ENCODE measurements at regions not wholly inside any gene's neighbourhood (a gene's known extent, or its start where the extent isn't known, plus 50 kb on each side); places are given as distances from the start of the nearest gene placed in this dataset.
A peak's percentile ranks its signal among the peaks of the same experiment; 100 is the strongest.

DNA sequence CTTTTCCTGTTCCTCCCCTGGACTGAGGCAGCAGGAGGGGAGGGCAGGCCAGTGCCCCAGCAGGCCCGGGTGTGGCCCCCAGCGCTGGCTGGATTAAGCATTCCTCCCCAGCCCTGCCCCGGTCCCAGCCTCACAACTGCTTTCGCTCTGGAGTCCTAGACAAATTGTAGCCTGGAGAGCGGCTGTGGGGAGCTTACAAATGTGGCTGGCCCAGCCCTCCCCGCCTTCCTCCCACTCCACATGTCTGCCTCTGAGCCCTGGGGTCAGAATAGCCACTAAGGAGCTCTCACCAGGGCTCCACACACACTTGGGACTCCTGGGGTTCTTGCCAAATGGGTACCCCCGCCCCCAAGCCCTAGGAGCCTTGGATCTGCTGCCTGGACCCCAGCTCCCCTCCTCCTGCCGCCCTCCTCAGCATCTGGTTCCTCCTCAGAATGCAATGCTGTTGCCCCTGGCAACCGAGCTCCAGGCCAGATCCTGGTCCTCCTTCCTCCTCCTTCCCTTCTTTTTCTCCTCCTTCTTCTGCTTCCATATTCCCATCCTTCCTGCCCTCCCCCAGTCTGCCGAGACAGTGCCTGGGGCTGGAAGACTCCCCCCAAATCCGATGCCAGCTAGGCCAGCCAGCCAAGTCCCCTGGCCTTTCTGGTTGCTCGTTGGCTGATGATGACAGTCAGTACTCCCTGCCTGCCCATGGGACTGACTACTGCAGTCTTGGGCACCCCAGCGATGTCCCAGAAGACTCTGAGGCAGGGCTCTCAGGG, 91.1 kb downstream of the LINGO1 start:
- no CpG with 5 or more reads among the region's 13 CpGs for WGBS (ENCODE audit: extremely low coverage, insufficient read length, low lambda C conversion rate)
- H3K9me3 Mint-ChIP-seq, result no peaks in the 10 kb centered on the region; a peak in 1 of 5 replicates
- H2AK5ac ChIP-seq (ENCODE audit: insufficient read length, low read length), result no peak overlapping the region
- no peak overlapping the region for H2BK15ac ChIP-seq (ENCODE audit: low read depth, low read length)
- H2BK120ac ChIP-seq (ENCODE audit: low read depth, low read length, poor library complexity, severe bottlenecking), result no peak overlapping the region
- no peak overlapping the region for H3K4me3 Mint-ChIP-seq
- no peak overlapping the region for H2BK20ac ChIP-seq (ENCODE audit: low read depth, low read length, poor library complexity, severe bottlenecking)
- peaks cover 55 to 63% of the 10 kb centered on the region in 2 experiments for H3K4me1 Mint-ChIP-seq
- peaks cover 20% of the 10 kb centered on the region for H3K27me3 Mint-ChIP-seq (ENCODE audit: low read depth)
- no peaks in the 10 kb centered on the region for H3K27me3 ChIP-seq (ENCODE audit: insufficient read depth, low read length)
- TF ChIP-seq, protein P1, sequence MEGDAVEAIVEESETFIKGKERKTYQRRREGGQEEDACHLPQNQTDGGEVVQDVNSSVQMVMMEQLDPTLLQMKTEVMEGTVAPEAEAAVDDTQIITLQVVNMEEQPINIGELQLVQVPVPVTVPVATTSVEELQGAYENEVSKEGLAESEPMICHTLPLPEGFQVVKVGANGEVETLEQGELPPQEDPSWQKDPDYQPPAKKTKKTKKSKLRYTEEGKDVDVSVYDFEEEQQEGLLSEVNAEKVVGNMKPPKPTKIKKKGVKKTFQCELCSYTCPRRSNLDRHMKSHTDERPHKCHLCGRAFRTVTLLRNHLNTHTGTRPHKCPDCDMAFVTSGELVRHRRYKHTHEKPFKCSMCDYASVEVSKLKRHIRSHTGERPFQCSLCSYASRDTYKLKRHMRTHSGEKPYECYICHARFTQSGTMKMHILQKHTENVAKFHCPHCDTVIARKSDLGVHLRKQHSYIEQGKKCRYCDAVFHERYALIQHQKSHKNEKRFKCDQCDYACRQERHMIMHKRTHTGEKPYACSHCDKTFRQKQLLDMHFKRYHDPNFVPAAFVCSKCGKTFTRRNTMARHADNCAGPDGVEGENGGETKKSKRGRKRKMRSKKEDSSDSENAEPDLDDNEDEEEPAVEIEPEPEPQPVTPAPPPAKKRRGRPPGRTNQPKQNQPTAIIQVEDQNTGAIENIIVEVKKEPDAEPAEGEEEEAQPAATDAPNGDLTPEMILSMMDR (conservative IDR thresholded peaks at IDR 0.05), result no peak
- H3K79me1 ChIP-seq (ENCODE audit: insufficient read depth, low read depth, low read length, poor library complexity, severe bottlenecking), result no peaks in the 10 kb centered on the region
- no peak overlapping the region for H3K9ac ChIP-seq (ENCODE audit: extremely low read depth, insufficient read length, low read length)
- no peak for DNase-seq
- H4K20me1 ChIP-seq (ENCODE audit: control insufficient read depth, insufficient read depth, insufficient read length), result no peaks in the 10 kb centered on the region
- H4K5ac ChIP-seq (ENCODE audit: insufficient read length, low read depth, low read length), result no peak overlapping the region
- H3K4ac ChIP-seq (ENCODE audit: low read depth, low read length), result no peak overlapping the region
- H3K79me2 ChIP-seq (ENCODE audit: insufficient read depth, low read length), result no peaks in the 10 kb centered on the region
- H3K56ac ChIP-seq (ENCODE audit: insufficient read length, low read depth, low read length), result no peak overlapping the region
- H3K23me2 ChIP-seq (ENCODE audit: insufficient read length, low read depth, low read length, poor library complexity, severe bottlenecking), result no peaks in the 10 kb centered on the region
- no peak overlapping the region for H4K8ac ChIP-seq (replicated peaks; ENCODE audit: insufficient read length, low read depth, low read length)
- H2AFZ ChIP-seq (ENCODE audit: low read length), result no peak overlapping the region
- no peak overlapping the region for H2BK12ac ChIP-seq (ENCODE audit: insufficient read length, low read depth, low read length)
- no peaks in the 10 kb centered on the region for H3K36me3 Mint-ChIP-seq (ENCODE audit: insufficient read depth in 1 of 3, low read depth in 3 of 3)
- no peak overlapping the region for H3T11ph ChIP-seq (ENCODE audit: low read length)
- no peak overlapping the region for H3K23ac ChIP-seq (ENCODE audit: insufficient read length, low read depth, low read length)
- H3K27ac Mint-ChIP-seq, result peak overlapping the region in 2 of 3 experiments; percentile 73 to 83; a peak in 3 of 7 replicates
- H3K27ac ChIP-seq (ENCODE audit: insufficient read length, low read depth, low read length), result no peak overlapping the region
- no peak overlapping the region for H3K18ac ChIP-seq (ENCODE audit: insufficient read length, low read depth, low read length)
- H2BK5ac ChIP-seq (ENCODE audit: insufficient read length, low read length), result no peak overlapping the region
- H4K91ac ChIP-seq (ENCODE audit: insufficient read length, low read depth, low read length), result no peak overlapping the region
- no peak overlapping the region for H3K4me2 ChIP-seq (ENCODE audit: insufficient read depth, insufficient read length, low read length)
- no peak overlapping the region for H3K14ac ChIP-seq (ENCODE audit: insufficient read depth, low read length)
- H3K4me1 ChIP-seq (ENCODE audit: insufficient read depth, low read length), result peaks cover 21% of the 10 kb centered on the region
- H3K9me3 ChIP-seq (ENCODE audit: control insufficient read depth, low read depth, low read length), result no peaks in the 10 kb centered on the region

Measured in H9 (cell line).